ENCODE measurements at regions not wholly inside any gene's neighbourhood (a gene's known extent, or its start where the extent isn't known, plus 50 kb on each side); places are given as distances from the start of the nearest gene placed in this dataset.

DNA sequence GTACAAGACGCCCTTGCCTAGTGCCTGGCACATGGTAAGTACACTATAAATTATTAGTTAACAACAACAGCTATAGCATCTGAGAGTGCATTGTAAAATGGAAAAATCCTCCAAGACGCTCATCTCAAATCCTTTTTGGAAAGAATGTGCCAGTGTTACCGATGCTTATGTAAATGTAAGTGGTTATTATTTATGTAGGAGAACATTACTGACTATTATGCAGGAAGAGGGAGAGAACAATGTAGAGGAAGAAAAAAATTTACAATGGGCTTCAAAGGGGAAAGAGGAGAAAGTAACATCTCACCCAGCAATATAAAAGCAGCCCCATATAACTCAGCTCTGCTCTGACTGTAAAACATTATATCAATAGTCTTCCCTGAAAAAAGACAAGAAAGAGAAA lies 155.3 kb upstream of the LPP start:
- TF ChIP-seq, protein P1, sequence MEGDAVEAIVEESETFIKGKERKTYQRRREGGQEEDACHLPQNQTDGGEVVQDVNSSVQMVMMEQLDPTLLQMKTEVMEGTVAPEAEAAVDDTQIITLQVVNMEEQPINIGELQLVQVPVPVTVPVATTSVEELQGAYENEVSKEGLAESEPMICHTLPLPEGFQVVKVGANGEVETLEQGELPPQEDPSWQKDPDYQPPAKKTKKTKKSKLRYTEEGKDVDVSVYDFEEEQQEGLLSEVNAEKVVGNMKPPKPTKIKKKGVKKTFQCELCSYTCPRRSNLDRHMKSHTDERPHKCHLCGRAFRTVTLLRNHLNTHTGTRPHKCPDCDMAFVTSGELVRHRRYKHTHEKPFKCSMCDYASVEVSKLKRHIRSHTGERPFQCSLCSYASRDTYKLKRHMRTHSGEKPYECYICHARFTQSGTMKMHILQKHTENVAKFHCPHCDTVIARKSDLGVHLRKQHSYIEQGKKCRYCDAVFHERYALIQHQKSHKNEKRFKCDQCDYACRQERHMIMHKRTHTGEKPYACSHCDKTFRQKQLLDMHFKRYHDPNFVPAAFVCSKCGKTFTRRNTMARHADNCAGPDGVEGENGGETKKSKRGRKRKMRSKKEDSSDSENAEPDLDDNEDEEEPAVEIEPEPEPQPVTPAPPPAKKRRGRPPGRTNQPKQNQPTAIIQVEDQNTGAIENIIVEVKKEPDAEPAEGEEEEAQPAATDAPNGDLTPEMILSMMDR (IDR thresholded peaks at IDR 0.05; ENCODE audit: low read depth, low read length, poor library complexity, severe bottlenecking) = no peak
- TF ChIP-seq EZH2phosphoT487 (IDR thresholded peaks at IDR 0.05; ENCODE audit: borderline replicate concordance, low read length) = no peak
